ENCODE measurements at regions not wholly inside any gene's neighbourhood (a gene's known extent, or its start where the extent isn't known, plus 50 kb on each side); places are given as distances from the start of the nearest gene placed in this dataset.

DNA sequence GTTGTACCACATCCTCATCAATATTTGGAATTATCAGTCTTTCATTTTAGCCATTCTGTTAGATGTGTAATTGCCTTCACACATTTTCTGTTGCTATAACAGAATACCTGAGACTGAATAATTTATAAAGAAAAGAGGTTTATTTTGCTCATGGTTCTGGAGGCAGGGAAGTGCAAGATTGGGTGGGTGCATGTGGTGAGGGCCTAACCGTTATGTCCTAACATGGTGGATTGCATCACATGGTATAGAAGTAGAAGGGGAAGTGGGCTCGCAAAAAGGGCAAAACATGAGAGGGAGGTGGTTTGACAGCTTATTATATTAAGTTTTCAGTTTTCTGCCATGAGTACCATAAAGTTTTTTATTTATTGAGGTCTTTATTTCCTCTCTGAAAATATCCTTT is 452.0 kb downstream of the ARL4A start:
- TF ChIP-seq, protein P1, sequence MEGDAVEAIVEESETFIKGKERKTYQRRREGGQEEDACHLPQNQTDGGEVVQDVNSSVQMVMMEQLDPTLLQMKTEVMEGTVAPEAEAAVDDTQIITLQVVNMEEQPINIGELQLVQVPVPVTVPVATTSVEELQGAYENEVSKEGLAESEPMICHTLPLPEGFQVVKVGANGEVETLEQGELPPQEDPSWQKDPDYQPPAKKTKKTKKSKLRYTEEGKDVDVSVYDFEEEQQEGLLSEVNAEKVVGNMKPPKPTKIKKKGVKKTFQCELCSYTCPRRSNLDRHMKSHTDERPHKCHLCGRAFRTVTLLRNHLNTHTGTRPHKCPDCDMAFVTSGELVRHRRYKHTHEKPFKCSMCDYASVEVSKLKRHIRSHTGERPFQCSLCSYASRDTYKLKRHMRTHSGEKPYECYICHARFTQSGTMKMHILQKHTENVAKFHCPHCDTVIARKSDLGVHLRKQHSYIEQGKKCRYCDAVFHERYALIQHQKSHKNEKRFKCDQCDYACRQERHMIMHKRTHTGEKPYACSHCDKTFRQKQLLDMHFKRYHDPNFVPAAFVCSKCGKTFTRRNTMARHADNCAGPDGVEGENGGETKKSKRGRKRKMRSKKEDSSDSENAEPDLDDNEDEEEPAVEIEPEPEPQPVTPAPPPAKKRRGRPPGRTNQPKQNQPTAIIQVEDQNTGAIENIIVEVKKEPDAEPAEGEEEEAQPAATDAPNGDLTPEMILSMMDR (IDR thresholded peaks at IDR 0.05): no peak
- no peak for TF ChIP-seq POLR2A (IDR thresholded peaks at IDR 0.05)
